Upper lobe of left lung (tissue), 4 donors: ENCODE measurements at regions not wholly inside any gene's neighbourhood (a gene's known extent, or its start where the extent isn't known, plus 50 kb on each side); places are given as distances from the start of the nearest gene placed in this dataset.

Experiments used
- CTCF ChIP-seq, 6 experiments: fragments of 450-650 bp in 4 of 6; fragments of 200-600 bp in 2 of 6; sonication (generic) in 2 of 6; IDR thresholded peaks; one replicate each; pipeline ENCODE4 v1.5.1; 2016 to 2019; ENCODE audit warnings: antibody characterized with exemption in 6 of 6
- POLR2A ChIP-seq, 4 donors: fragments of 450-650 bp; IDR thresholded peaks; one replicate each; pipeline ENCODE4 v1.5.1; 2016 to 2017; ENCODE audit warnings: antibody characterized with exemption in 4 of 4, mild to moderate bottlenecking in 2 of 4

GRCh38 chr12:126358806-126359205 is 1293.6 kb downstream of the AACS start:
- no peak for TF ChIP-seq CTCF (IDR thresholded peaks at IDR 0.05)
- TF ChIP-seq POLR2A (IDR thresholded peaks at IDR 0.05) = no peak
